Heart left ventricle (tissue), 16 donors: ENCODE measurements at regions not wholly inside any gene's neighbourhood (a gene's known extent, or its start where the extent isn't known, plus 50 kb on each side); places are given as distances from the start of the nearest gene placed in this dataset.

Source experiments
- ATAC-seq, 4 donors: fragments of 200-7000 bp; cut with Tn5 transposase; one replicate each; pipeline ENCODE4 v1.9.1; 2020 to 2022; ENCODE audit warnings: moderate library complexity in 4 of 4, mild to moderate bottlenecking in 3 of 4, moderate number of reproducible peaks in 1 of 4
- DNase-seq, 5 donors: peaks; one replicate each; pipeline ENCODE4 v3.0.0-alpha.2; 2020
- H3K27ac ChIP-seq, 12 donors: fragments of 200-600 bp; sonication (generic) in 4 of 12; one replicate each; pipeline versions ENCODE4 v1.5.0 to v1.8.0; 2016 to 2022; ENCODE audit warnings: mild to moderate bottlenecking in 2 of 12
- H3K27me3 ChIP-seq, 9 donors: fragments of 200-600 bp; sonication (generic) in 2 of 9; one replicate each; pipeline versions ENCODE4 v1.5.1 to v1.8.0; 2016 to 2022; ENCODE audit warnings: mild to moderate bottlenecking in 3 of 9
- H3K36me3 ChIP-seq, 9 donors: fragments of 200-600 bp; sonication (generic) in 2 of 9; one replicate each; pipeline versions ENCODE4 v1.5.0 to v1.8.0; 2018 to 2022; ENCODE audit warnings: mild to moderate bottlenecking in 2 of 9
- H3K4me1 ChIP-seq, 12 donors: fragments of 200-600 bp; sonication (generic) in 4 of 12; one replicate each; pipeline versions ENCODE4 v1.5.0 to v1.8.0; 2016 to 2022; ENCODE audit warnings: mild to moderate bottlenecking in 3 of 12
- H3K4me3 ChIP-seq, 12 donors: fragments of 200-600 bp; sonication (generic) in 4 of 12; one replicate each; pipeline versions ENCODE4 v1.5.0 to v1.8.0; 2017 to 2022; ENCODE audit warnings: mild to moderate bottlenecking in 9 of 12, moderate library complexity in 4 of 12
- H3K9me3 ChIP-seq, 12 donors: fragments of 200-600 bp; sonication (generic) in 4 of 12; one replicate each; pipeline versions ENCODE4 v1.5.0 to v1.8.0; 2016 to 2022; ENCODE audit warnings: mild to moderate bottlenecking in 1 of 12
- CTCF ChIP-seq, 12 donors: fragments of 200-600 bp; sonication (generic) in 4 of 12; IDR thresholded peaks; one replicate each; pipeline versions ENCODE4 v1.5.0 to v1.8.0; 2018 to 2022; ENCODE audit warnings: antibody characterized with exemption in 12 of 12, mild to moderate bottlenecking in 5 of 12
- POLR2A ChIP-seq, 2 donors: fragments of 450-650 bp; IDR thresholded peaks; one replicate each; pipeline ENCODE4 v1.6.1; 2017; ENCODE audit warnings: antibody characterized with exemption in 2 of 2, mild to moderate bottlenecking in 2 of 2, moderate library complexity in 2 of 2
- WGBS, 4 donors: extraction: QIAGEN DNeasy Blood & Tissue Kit in 2 of 4; methylation state at CpG; one replicate each; pipeline versions ENCODE4 v1.1.5 to v1.1.7; 2013 to 2018; 5-methylcytosine and 5-hydroxymethylcytosine counted together
- intact Hi-C, 10 donors: fragments of 100-400 bp; cut with DNase I; formaldehyde crosslinking; loops; one replicate each; pipeline versions ENCODE4 v1.11.1 to v1.14.2; 2022
- donor health status: ischemic (EF 13 %, LVEDD 7.1; RV severe dilation, severe dysfunction).
- donor health status: healthy with polysubstance abuse.
- donor health status: DM: no; HTN: yes; CAD: no.
- donor health status: DM: no; HTN: no; CAD: no.
- donor health status: ischemic (EF 25% LVEDD 6.9; RV normal size, moderate dysfunction).
- donor health status: ischemic (EF 25% LVEDD 5.7; RV mildly dilated, moderate dysfunction).
- donor health status: healthy.
- donor health status: DM: yes; HTN: yes; CAD: no.
- donor health status: ischemic (EF 35%, LVEDD 5.7; RV mildly dilated, moderate dysfunction).
- donor health status: nonischemic (EF 11% LVEDD 7.7; RV severe dilation, severe dysfunction).
- donor health status: DM: yes; HTN: yes; CAD: no.
- donor health status: PGD.
- donor health status: ischemic (EF 29% LVEDD 5.4; RV normal size, mild dysfunction).
- donor health status: nonischemic (EF 23%, LVEDD 6.1; RV moderate dilation, normal function).

- intact Hi-C loops = loop anchor here in 7 of 10 donors (10.0 kb wide), 7 partner anchors 63 to 643 kb away; partner anchors contain the start of gene PAX6 (in 1 of the 7)
- H3K27ac ChIP-seq = no peak overlapping the region
- H3K4me3 ChIP-seq = no peak overlapping the region
- no peaks in the 10 kb centered on the region for H3K36me3 ChIP-seq
- TF ChIP-seq POLR2A (IDR thresholded peaks at IDR 0.05) = no peak
- no peak for TF ChIP-seq CTCF (IDR thresholded peaks at IDR 0.05)
- H3K4me1 ChIP-seq = no peaks in the 10 kb centered on the region
- H3K27me3 ChIP-seq = peaks cover 0 to 32% (median 0%) of the 10 kb centered on the region in 9 donors
- no peak for ATAC-seq
- DNase-seq = no peak
- WGBS, 4 donors = 80 to 84% (median 82%) methylated on average over 3 of the region's 3 CpGs
- no peaks in the 10 kb centered on the region for H3K9me3 ChIP-seq
Observed at GRCh38 chr11:31877863-31878262, 66.7 kb upstream of the PAX6 start.

- H3K27me3 ChIP-seq = peaks cover 0 to 32% (median 0%) of the 10 kb centered on the region in 9 donors
- intact Hi-C loops = loop anchor here in 7 of 10 donors (10.0 kb wide), 7 partner anchors 62 to 642 kb away; partner anchors contain the start of gene PAX6 (in 1 of the 7)
- H3K4me1 ChIP-seq = no peaks in the 10 kb centered on the region
- ATAC-seq (no peak), DNase-seq (no peak)
- no peaks in the 10 kb centered on the region for H3K9me3 ChIP-seq
- TF ChIP-seq POLR2A (IDR thresholded peaks at IDR 0.05) = no peak
- TF ChIP-seq CTCF (IDR thresholded peaks at IDR 0.05) = no peak
- 39 to 46% (median 43%) methylated on average over 4 of the region's 4 CpGs for WGBS, 4 donors
- no peak overlapping the region for H3K4me3 ChIP-seq
- H3K27ac ChIP-seq = no peak overlapping the region
- no peaks in the 10 kb centered on the region for H3K36me3 ChIP-seq
Observed at GRCh38 chr11:31877083-31877482, 66.0 kb upstream of the PAX6 start.

DNA sequence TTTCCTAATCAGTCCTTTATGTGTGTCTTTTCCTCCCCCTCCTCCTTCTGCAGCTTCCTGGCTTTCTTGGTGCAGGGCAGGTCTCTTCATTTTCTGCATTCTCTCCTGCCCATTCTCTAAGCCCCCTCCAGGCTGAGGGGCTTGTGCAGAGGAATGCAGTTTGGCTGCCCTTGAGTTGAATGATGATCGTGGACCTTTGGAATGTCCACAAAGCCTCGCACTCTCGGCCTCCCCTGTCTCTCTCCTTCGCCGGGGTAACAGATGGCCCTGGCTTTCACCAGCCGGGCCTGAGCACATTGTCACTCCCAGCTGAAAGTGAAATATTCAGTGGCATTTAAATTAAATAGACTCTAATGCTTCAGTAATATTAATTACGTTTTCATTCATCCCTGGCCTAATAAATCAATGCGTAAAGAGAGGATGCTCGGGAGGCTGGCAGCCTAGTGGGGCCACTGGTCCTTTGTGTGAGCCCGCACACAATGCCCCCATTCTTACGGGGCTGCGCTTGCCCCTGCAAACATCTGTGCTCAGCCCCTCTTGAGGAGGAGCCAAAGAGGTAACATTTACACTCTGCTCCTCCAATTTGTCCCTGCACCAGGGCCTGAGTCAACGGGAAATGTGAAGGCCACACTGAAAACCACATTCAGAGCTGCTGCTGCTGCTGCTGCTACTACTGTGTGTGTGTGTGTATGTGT is 64.9 kb upstream of the PAX6 start:
- no peaks in the 10 kb centered on the region for H3K9me3 ChIP-seq
- no peak for DNase-seq

More for the DNA sequence above, 64.9 kb upstream of the PAX6 start:
- intact Hi-C loops = loop anchor here in 7 of 10 donors (10.0 kb wide), 7 partner anchors 61 to 641 kb away; partner anchors contain the start of gene PAX6 (in 1 of the 7)
- no peak for ATAC-seq
- TF ChIP-seq POLR2A (IDR thresholded peaks at IDR 0.05) = no peak
- TF ChIP-seq CTCF (IDR thresholded peaks at IDR 0.05) = no peak
- H3K36me3 ChIP-seq = no peaks in the 10 kb centered on the region
- H3K27ac ChIP-seq = no peak overlapping the region
- whole genome bisulfite sequencing, 4 donors = 58 to 76% (median 66%) methylated on average over 13 of the region's 13 CpGs
- H3K4me3 ChIP-seq = no peak overlapping the region
- peaks cover 0 to 3% (median 0%) of the 10 kb centered on the region in 12 donors for H3K4me1 ChIP-seq
- peaks cover 0 to 43% (median 4%) of the 10 kb centered on the region in 9 donors for H3K27me3 ChIP-seq
